ENCODE measurements at regions not wholly inside any gene's neighbourhood (a gene's known extent, or its start where the extent isn't known, plus 50 kb on each side); places are given as distances from the start of the nearest gene placed in this dataset.

DNA sequence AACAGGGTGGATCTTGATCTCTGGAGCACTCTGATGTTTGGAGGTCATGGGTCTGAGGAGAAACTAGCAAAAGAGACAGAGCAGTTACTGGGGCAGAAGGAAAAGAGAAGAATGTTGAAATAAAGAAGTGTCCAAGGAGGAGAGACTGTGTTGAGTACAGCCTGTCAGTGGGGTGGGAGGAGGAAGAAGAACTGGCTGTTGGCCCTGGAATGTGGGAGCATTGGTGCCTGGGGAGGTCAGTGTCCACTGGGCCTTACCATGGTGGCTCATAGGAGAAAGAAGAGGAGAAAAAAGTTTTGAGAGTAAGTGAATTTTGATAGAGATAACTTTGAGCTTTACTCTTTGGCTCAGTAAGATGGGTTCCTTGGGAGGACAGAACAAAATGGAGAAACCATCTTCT lies 499.0 kb downstream of the TXNL1 start:
- no peak overlapping the region for H3K4me3 ChIP-seq
- H3K27ac ChIP-seq: peak overlapping the region; percentile 38 to 39
- no peak for DNase-seq (ENCODE audit: low spot score)
- TF ChIP-seq, protein P1, sequence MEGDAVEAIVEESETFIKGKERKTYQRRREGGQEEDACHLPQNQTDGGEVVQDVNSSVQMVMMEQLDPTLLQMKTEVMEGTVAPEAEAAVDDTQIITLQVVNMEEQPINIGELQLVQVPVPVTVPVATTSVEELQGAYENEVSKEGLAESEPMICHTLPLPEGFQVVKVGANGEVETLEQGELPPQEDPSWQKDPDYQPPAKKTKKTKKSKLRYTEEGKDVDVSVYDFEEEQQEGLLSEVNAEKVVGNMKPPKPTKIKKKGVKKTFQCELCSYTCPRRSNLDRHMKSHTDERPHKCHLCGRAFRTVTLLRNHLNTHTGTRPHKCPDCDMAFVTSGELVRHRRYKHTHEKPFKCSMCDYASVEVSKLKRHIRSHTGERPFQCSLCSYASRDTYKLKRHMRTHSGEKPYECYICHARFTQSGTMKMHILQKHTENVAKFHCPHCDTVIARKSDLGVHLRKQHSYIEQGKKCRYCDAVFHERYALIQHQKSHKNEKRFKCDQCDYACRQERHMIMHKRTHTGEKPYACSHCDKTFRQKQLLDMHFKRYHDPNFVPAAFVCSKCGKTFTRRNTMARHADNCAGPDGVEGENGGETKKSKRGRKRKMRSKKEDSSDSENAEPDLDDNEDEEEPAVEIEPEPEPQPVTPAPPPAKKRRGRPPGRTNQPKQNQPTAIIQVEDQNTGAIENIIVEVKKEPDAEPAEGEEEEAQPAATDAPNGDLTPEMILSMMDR (IDR thresholded peaks at IDR 0.05): no peak

DNA sequence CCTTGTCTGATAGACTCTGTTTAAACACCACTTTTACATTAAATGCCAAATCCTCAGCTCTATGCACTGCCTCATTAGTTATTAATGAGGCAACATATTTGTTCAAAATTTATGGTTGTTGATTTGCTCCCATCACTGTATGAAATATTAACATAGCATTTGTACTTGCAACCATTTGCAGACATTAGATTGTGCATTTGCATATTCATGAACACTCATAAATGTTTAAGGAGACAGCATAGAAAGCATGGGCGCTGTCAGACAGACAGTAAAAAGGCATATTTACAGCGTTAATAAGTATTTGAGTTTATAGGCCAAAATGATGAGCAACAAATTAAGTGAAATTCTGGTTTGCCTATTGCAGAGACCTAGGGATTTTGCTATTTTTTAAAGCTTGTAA lies 502.3 kb downstream of the TXNL1 start:
- H3K27ac ChIP-seq: no peak overlapping the region
- no peak overlapping the region for H3K4me3 ChIP-seq
- no peak for DNase-seq (ENCODE audit: low spot score)
- TF ChIP-seq, protein P1 (IDR thresholded peaks at IDR 0.05): no peak

DNA sequence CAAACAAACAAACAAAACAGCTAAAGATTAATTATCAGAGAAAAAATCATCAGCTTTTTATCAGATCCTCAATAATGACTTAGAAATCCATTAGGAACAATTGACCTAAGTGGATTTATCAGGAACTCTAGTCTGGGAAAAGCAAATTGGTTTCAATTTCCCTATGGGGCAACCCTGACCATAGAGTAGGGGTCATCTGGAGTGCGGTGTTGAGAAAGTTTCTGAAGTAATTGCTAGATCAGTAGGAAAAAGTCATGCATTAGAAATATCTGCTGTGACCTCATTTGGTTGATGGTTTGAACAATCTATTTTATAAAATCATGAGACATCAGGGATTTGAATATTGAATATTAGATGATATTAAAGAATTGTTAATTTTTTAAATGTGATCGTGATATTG lies 507.9 kb downstream of the TXNL1 start:
- no peak overlapping the region for H3K4me3 ChIP-seq
- TF ChIP-seq, protein P1 (IDR thresholded peaks at IDR 0.05): no peak
- no peak for DNase-seq (ENCODE audit: low spot score)
- no peak overlapping the region for H3K27ac ChIP-seq

DNA sequence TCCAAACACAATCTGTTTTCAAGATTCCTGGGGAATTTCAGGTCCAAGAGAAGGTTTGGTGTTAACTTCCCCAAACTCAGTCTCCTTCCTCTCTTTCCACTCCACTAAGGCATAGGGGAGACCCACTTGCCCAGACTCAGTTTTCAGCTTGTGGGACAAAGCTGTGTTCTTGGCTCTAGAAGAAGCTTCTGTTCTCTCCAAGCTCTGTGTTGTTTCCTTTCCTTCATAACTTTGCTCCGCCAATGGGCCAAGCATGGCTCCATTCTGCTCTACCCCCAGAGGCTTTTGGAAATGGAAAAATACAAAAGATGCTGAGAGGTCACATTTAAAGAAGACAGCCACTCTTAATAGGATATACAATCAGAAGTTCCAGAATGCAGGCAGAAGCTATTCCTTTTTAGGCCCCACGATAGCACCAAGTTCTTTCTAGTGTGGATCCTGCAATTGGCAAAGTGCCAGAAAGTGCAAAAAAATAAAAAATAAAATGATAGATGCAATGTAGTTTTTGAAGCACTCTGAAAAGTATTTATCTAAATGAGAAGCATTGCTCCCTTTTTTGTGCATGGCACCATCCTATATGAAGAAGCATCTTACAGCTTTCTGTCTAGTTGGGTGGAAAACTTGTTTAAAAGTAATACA lies 510.1 kb downstream of the TXNL1 start:
- peak overlapping the region in 1 of 2 donors; percentile 10 for H3K27ac ChIP-seq
- DNase-seq (ENCODE audit: low spot score): no peak
- no peak overlapping the region for H3K4me3 ChIP-seq
- TF ChIP-seq, protein P1 (IDR thresholded peaks at IDR 0.05): no peak

DNA sequence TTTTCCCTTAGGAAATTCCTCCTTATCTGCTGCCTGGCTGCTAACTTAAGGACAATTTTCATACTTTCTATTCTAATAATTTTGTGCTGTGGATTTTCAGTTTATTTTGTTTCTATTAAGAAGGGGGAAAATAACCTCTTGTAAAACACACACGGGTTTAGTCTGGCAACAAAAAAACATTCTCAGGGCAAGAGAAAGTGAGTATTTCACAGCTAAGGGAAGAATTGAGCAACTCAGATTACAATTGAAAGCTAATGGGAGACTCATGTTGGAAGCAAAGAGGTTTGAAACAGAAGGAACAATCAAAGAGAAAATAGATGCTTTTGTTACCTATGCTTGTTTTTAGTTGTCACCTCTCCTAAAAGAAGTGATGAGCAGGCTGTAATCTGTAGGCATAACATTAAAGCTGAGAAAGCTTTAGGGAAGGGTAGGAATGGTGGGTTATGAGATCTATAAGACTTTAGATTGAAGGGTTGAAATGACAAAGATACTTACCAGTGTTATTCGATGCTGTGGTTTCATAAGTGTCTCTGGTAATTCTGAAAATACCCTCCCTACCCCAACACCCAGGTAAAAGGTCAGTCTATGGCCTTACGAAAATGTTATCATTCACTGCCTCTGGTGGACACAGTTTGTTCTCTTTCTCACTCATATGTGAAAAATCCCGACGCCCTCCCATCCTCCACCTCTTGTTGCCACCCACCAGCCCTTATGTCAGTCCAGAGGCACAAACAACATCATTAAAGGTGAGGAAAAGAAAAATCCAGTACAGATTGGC lies 510.9 kb downstream of the TXNL1 start:
- peak overlapping the region in 1 of 2 donors; percentile 10 for H3K27ac ChIP-seq
- TF ChIP-seq, protein P1 (IDR thresholded peaks at IDR 0.05): no peak
- no peak overlapping the region for H3K4me3 ChIP-seq
- no peak for DNase-seq (ENCODE audit: low spot score)

DNA sequence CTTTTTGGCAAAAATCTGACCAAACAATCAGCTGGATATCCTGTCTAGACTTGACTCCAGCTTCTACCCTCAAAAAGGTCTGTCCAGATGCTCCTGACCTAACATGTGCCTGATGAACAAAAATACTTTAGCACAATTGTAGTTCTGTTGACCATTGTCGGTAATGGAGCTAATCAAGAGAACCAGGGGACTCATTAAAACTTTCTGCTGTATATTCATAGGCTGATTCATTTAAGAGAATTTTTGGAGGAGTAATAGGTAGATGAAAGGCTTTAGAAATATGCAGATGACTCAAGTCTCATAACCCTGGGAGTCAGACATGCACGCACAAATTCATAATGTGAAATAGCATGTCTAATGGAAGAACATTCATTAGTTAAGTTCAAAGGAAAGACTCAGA lies 514.2 kb downstream of the TXNL1 start:
- TF ChIP-seq, protein P1 (IDR thresholded peaks at IDR 0.05): no peak
- Histone ChIP-seq H3K27ac (no peak overlapping the region), H3K4me3 (no peak overlapping the region)
- no peak for DNase-seq (ENCODE audit: low spot score)

DNA sequence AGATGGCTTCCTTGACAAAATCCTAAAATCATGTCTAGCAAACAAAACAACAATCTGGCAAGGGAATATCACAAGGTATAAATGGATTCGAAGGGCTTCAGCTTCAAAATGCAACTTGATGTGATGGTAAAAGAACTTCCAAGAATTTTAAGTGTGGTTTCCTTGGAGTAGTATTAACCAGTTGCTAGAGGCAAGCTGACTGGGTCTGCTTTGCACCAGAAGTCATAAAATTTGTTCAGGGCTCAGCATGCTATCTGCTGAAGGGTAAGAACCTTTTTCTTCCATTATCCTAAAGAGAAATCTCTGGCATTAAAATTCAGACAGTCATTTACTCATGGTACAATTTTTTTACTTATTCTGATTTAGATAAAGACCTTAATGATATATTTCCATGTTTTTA lies 516.7 kb downstream of the TXNL1 start:
- Histone ChIP-seq H3K27ac (no peak overlapping the region), H3K4me3 (no peak overlapping the region)
- TF ChIP-seq, protein P1 (IDR thresholded peaks at IDR 0.05): no peak
- DNase-seq (ENCODE audit: low spot score): no peak
